ENCODE measurements at regions not wholly inside any gene's neighbourhood (a gene's known extent, or its start where the extent isn't known, plus 50 kb on each side); places are given as distances from the start of the nearest gene placed in this dataset.

DNA sequence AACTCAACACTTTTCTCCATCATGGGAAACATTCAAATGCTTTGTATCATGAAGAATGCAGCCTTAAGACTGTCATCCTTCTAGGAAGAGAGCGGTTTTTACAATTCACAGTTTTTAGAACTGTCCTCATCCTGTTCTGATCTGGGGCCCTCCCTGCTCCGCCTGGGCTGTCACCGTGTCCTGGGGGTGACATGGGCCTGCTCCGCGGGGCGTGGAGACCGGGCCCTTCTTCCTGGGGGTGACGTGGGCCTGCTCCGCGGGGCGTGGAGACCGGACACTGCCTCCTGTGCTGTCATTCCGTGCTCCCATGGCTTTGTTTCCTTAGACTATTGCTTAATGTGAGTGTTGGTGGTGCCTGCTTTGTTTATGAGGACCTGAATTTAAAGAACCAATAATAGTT, 122.8 kb downstream of the TMEM18 start:
- no peak overlapping the region for H2AFZ ChIP-seq (ENCODE audit: low read depth, low read length)
- no peak overlapping the region for H3K4me3 ChIP-seq (replicated peaks in 1 of 3; ENCODE audit: insufficient read depth in 1 of 3, low read depth in 1 of 3, low read length in 3 of 3)
- no peaks in the 10 kb centered on the region for H3K36me3 ChIP-seq (ENCODE audit: control insufficient read depth in 2 of 2, extremely low read depth in 1 of 2, insufficient read depth in 2 of 2, low read length in 2 of 2)
- no peak overlapping the region for H3K27ac ChIP-seq (ENCODE audit: insufficient read depth, low read depth, low read length)
- no peaks in the 10 kb centered on the region for H3K79me2 ChIP-seq (ENCODE audit: control insufficient read depth, insufficient read depth, low read length)
- POLR2A ChIA-PET = no interaction called here
- dilution Hi-C loops (cut with MboI; ENCODE audit: extremely low pct_ligation_motif_present, low sequenced_read_pairs) = no loop called here
- DNase-seq (ENCODE audit: low read depth, low spot score) (no peak), FAIRE-seq (no peak)
- no TSS peak for BruUV-seq (replicated peaks)
- intact Hi-C loops (cut with micrococcal nuclease) = no loop called here
- CTCF ChIA-PET = no interaction called here
- no peaks in the 10 kb centered on the region for H3K4me1 ChIP-seq (ENCODE audit: control insufficient read depth, extremely low read depth, insufficient read depth, low read length)
- no peak overlapping the region for H3K4me2 ChIP-seq (ENCODE audit: insufficient read depth, low read length)
- H3K9ac ChIP-seq (replicated peaks; ENCODE audit: extremely low read depth, insufficient read depth, low read length) = no peak overlapping the region
- TF ChIP-seq POLR2A (IDR thresholded peaks at IDR 0.05; ENCODE audit: low read depth, low read length) = no peak
- no peak for TF ChIP-seq FOS (IDR thresholded peaks at IDR 0.05; ENCODE audit: borderline replicate concordance, insufficient read depth, low read length)
- no peak for TF ChIP-seq JUN (IDR thresholded peaks at IDR 0.05; ENCODE audit: borderline replicate concordance, insufficient read depth, insufficient read length, low read depth)
- TF ChIP-seq MYC (IDR thresholded peaks at IDR 0.05; ENCODE audit: low read depth, low read length) = no peak
- TF ChIP-seq, protein P1, sequence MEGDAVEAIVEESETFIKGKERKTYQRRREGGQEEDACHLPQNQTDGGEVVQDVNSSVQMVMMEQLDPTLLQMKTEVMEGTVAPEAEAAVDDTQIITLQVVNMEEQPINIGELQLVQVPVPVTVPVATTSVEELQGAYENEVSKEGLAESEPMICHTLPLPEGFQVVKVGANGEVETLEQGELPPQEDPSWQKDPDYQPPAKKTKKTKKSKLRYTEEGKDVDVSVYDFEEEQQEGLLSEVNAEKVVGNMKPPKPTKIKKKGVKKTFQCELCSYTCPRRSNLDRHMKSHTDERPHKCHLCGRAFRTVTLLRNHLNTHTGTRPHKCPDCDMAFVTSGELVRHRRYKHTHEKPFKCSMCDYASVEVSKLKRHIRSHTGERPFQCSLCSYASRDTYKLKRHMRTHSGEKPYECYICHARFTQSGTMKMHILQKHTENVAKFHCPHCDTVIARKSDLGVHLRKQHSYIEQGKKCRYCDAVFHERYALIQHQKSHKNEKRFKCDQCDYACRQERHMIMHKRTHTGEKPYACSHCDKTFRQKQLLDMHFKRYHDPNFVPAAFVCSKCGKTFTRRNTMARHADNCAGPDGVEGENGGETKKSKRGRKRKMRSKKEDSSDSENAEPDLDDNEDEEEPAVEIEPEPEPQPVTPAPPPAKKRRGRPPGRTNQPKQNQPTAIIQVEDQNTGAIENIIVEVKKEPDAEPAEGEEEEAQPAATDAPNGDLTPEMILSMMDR (IDR thresholded peaks at IDR 0.05; ENCODE audit: extremely low read depth in 1 of 2, insufficient read depth in 1 of 2, low read depth in 1 of 2, low read length in 2 of 2) = no peak
- no peaks in the 10 kb centered on the region for H3K9me1 ChIP-seq (replicated peaks; ENCODE audit: control insufficient read depth, extremely low read depth, insufficient read depth, low read length)
- H3K9me3 ChIP-seq (replicated peaks; ENCODE audit: control insufficient read depth, insufficient read depth, low read length) = peaks cover 2% of the 10 kb centered on the region
- no peaks in the 10 kb centered on the region for H4K20me1 ChIP-seq (replicated peaks; ENCODE audit: control insufficient read depth, extremely low read depth, insufficient read depth, low read length)
- H3K27me3 ChIP-seq (ENCODE audit: control insufficient read depth in 2 of 2, insufficient read depth in 2 of 2, low read length in 2 of 2) = no peaks in the 10 kb centered on the region

GRCh38 chr2:552906-553305, 124.3 kb downstream of the TMEM18 start:
- Histone ChIP-seq H4K20me1 (replicated peaks; ENCODE audit: control insufficient read depth, extremely low read depth, insufficient read depth, low read length) (no peaks in the 10 kb centered on the region), H3K4me2 (ENCODE audit: insufficient read depth, low read length) (no peak overlapping the region), H3K9me1 (replicated peaks; ENCODE audit: control insufficient read depth, extremely low read depth, insufficient read depth, low read length) (no peaks in the 10 kb centered on the region), H3K4me3 (replicated peaks in 1 of 3; ENCODE audit: insufficient read depth in 1 of 3, low read depth in 1 of 3, low read length in 3 of 3) (no peak overlapping the region), H2AFZ (ENCODE audit: low read depth, low read length) (no peak overlapping the region), H3K4me1 (ENCODE audit: control insufficient read depth, extremely low read depth, insufficient read depth, low read length) (no peaks in the 10 kb centered on the region), H3K27me3 (ENCODE audit: control insufficient read depth in 2 of 2, insufficient read depth in 2 of 2, low read length in 2 of 2) (no peaks in the 10 kb centered on the region), H3K27ac (ENCODE audit: insufficient read depth, low read depth, low read length) (no peak overlapping the region), H3K79me2 (ENCODE audit: control insufficient read depth, insufficient read depth, low read length) (no peaks in the 10 kb centered on the region), H3K9me3 (replicated peaks; ENCODE audit: control insufficient read depth, insufficient read depth, low read length) (peaks cover 6% of the 10 kb centered on the region), H3K9ac (replicated peaks; ENCODE audit: extremely low read depth, insufficient read depth, low read length) (no peak overlapping the region), H3K36me3 (ENCODE audit: control insufficient read depth in 2 of 2, extremely low read depth in 1 of 2, insufficient read depth in 2 of 2, low read length in 2 of 2) (no peaks in the 10 kb centered on the region)
- no TSS peak for BruUV-seq (replicated peaks)
- ChIA-PET POLR2A (no interaction called here), CTCF (no interaction called here)
- FAIRE-seq (no peak), DNase-seq (ENCODE audit: low read depth, low spot score) (no peak)
- dilution Hi-C loops (cut with MboI; ENCODE audit: extremely low pct_ligation_motif_present, low sequenced_read_pairs) (no loop called here), intact Hi-C loops (cut with micrococcal nuclease) (no loop called here)
- TF ChIP-seq POLR2A (IDR thresholded peaks at IDR 0.05; ENCODE audit: low read depth, low read length) = no peak
- no peak for TF ChIP-seq GATA2 (IDR thresholded peaks at IDR 0.05; ENCODE audit: insufficient read depth, insufficient read length, low read depth, low read length)
- TF ChIP-seq MYC (IDR thresholded peaks at IDR 0.05; ENCODE audit: low read depth, low read length) = no peak
- no peak for TF ChIP-seq JUN (IDR thresholded peaks at IDR 0.05; ENCODE audit: borderline replicate concordance, insufficient read depth, insufficient read length, low read depth)
- TF ChIP-seq FOS (IDR thresholded peaks at IDR 0.05; ENCODE audit: borderline replicate concordance, insufficient read depth, low read length) = no peak
- no peak for TF ChIP-seq EZH2 (IDR thresholded peaks at IDR 0.05; ENCODE audit: borderline replicate concordance, low read depth, low read length, severe bottlenecking)
- TF ChIP-seq, protein P1 (IDR thresholded peaks at IDR 0.05; ENCODE audit: extremely low read depth in 1 of 2, insufficient read depth in 1 of 2, low read depth in 1 of 2, low read length in 2 of 2) = no peak
- TF ChIP-seq POLR2AphosphoS5 (IDR thresholded peaks at IDR 0.05; ENCODE audit: insufficient read depth, low read depth, low read length) = no peak
- TF ChIP-seq MAX (IDR thresholded peaks at IDR 0.05; ENCODE audit: insufficient read depth, insufficient read length) = no peak

Measured in endothelial cell of umbilical vein (primary cell).